ENCODE measurements at regions not wholly inside any gene's neighbourhood (a gene's known extent, or its start where the extent isn't known, plus 50 kb on each side); places are given as distances from the start of the nearest gene placed in this dataset.

DNA sequence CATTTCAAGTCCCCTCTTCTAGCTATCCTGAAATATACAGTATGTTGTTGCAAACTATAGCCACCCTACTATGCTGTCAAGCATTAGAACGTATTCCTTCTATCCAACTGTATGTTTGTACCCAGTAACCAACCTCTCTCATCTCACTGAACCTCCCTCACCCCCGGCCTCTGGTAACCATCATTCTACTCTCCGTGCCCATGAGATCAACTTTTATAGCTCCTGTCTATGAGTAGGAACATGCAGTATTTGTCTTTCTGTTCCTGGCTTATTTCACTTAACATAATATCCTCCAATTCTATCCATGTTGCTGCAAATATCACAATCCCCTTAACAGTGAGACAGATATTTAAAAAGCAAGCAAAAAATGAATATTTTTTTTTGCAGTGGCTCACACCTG is 196.9 kb downstream of the PAX1 start:
- no peak for FAIRE-seq
- DNase-seq (ENCODE audit: insufficient read length, low spot score) = no peak

DNA sequence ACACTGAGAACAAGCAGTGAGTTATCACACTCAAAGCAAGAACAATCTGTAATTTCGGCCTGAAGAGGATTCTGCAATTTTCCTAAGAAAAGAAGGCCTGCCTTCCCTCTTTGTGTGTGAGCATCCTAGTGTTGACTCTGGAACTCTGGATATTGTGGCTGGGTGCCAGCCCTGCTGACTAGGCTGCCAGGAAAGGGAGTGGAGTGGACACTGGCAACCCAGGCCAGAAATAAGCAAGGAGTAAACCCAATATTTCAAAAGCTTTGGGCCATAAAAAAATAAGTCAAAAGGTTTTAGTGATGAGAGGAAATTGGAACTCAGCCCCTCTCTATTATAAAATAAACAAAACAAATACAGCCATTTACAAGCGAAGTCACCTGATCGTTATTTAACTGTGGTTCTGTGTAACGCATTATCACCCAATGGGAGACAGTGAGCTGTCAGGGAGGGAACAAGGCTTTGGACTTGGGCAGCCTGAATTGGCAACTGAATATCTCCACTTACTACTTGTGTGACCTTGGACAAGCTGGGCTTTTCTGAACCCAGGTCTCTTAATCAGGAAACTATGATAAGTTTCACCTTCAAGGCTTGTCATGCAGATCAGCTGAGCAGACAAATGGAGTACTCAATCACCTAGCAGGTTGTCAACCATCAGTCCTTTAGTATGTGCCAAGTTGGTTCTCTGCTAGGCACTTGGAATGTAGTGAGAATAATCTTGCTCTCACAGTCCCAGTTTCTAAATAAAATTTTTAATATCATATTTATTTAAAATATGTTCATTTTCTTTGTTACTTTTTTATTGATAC is 196.2 kb downstream of the PAX1 start:
- no peak for FAIRE-seq
- no peak for DNase-seq (ENCODE audit: insufficient read length, low spot score)

DNA sequence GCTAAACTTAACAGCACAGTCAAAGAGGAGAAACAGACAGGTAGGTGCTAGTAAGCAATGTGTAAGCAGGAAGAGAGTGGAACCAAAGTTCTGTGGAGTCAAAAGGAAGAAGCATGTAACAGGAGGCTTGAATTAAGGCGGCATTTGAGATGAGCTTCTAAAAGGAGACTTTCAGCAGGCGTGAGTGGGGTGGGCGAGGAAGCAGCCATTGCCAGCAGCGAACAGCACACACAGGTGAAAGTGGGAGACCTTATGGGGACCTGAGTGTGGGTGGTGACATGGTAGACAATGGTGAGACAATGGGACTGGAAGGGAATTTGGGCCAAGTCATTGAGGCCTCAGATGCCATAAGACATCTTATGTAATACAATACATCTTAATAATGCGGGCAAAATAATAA is 195.0 kb downstream of the PAX1 start:
- DNase-seq (ENCODE audit: insufficient read length, low spot score) (no peak), FAIRE-seq (no peak)

DNA sequence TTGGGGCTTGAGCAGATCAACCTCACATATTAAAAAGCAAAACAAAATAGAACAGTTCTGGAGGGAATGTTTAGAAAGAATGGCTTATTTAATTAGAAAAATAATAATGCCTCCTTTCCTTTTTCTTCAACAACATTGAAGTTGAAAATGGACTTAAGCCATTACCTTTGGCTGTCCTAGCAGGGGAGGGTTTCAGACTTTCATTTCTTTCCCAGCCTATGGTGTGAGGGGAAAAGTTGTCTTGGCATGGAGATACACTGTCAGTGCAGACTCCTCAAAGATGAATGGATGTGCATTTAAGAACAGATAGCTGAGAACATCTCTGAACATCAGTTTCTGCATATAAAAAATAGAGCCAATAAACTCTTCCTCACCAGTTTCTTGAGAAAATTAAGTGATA is 169.5 kb downstream of the PAX1 start:
- DNase-seq (ENCODE audit: insufficient read length, low spot score) (no peak), FAIRE-seq (no peak)

DNA sequence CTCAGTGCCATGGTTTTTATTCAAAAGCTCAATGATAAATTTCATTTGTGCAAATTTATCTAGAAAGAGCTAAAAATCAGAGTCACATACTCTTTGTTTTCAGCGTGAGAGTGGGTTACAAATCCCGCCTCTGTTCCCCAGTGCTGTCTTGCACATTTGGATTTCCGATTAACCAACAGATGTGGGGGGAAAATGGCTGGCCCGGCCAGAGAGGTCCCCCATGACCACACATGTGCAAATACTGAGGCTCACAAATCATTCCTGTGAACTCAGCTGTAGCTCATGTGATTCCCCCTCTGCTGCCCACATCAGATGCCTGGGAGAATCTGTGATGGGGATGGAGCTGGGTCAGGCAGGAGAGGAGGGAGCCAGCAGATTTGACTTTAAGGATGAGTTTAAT is 168.7 kb downstream of the PAX1 start:
- DNase-seq (ENCODE audit: insufficient read length, low spot score) (no peak), FAIRE-seq (no peak)

DNA sequence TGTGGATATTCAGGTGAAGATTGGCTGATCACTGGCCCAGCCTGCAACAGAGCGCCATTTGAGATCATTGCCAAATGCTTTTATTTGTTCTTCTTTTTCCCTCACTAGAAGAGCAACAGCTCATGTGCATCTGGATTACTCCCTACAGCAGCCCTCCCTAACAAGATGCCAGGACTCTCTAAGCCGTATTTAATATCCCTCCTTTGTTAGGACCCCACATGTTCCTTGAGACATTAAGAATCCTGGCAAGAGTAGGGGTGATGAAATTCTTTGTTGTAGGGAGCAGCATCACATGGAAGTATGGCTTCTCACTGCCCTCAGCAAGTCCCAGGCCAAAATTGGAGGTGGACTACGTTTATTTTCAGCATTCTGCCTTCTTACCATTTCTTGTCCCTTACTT is 167.8 kb downstream of the PAX1 start:
- DNase-seq (ENCODE audit: insufficient read length, low spot score) = no peak
- FAIRE-seq = no peak

DNA sequence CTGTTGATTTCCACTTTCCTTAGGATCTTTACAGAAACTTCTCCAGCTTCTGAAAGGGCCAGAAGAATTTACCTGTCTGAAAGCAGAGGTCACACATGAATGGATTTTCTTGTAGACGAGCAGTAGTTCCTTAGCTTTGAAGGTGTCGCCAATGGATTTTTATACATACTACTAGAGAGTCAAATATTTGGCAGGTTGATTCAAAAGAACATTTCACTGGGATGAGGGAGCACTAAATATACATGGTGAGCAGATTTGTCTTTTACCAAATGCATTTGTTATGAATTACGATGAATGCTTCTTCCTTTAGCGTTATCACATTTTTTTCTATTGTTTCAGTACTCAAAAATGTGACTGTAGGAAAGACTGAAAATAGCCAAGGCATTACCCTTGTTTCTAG is 162.3 kb downstream of the PAX1 start:
- FAIRE-seq (no peak), DNase-seq (ENCODE audit: insufficient read length, low spot score) (no peak)

DNA sequence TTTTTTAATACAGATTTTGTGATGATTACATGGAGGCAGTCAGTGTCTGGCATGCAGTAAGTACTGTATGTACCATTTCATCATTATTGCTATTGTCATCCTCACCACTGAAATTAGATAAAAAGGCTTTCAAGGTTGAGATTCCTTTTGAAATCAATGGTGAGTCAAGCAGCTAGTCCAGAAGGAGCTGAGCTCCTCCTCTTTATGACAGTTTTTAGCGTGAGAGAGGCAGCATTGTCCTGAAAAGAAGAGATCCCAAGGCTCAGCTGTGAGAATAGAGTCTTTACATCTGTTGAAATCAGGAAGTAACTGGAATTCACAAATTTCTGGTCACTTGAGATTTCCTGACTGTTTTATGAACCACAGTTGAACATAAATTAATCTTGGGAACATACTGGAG is 161.9 kb downstream of the PAX1 start:
- no peak for FAIRE-seq

DNA sequence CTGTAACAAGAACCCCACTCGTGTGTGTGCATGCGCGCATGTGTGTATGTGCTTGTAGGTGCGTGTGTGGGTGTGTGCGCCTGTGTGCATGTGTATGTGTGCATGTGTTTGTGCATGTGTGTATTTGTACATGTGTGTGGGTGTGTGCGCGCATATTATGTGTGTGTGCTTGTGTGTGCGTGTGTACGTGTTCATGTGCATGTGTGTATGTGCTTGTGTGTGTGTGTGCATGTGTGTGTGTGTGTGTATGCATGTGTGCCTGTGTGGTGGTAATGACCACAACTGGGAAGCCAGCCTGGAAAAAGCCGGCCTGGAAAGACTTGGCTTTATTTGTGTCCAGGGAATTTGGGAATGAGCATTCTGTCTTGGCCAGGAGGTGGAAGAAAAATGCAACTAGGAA is 157.5 kb downstream of the PAX1 start:
- FAIRE-seq = no peak
- no peak for DNase-seq (ENCODE audit: insufficient read length, low spot score)

More for the DNA sequence above, 161.9 kb downstream of the PAX1 start:
- no peak for DNase-seq (ENCODE audit: insufficient read length, low spot score)

DNA sequence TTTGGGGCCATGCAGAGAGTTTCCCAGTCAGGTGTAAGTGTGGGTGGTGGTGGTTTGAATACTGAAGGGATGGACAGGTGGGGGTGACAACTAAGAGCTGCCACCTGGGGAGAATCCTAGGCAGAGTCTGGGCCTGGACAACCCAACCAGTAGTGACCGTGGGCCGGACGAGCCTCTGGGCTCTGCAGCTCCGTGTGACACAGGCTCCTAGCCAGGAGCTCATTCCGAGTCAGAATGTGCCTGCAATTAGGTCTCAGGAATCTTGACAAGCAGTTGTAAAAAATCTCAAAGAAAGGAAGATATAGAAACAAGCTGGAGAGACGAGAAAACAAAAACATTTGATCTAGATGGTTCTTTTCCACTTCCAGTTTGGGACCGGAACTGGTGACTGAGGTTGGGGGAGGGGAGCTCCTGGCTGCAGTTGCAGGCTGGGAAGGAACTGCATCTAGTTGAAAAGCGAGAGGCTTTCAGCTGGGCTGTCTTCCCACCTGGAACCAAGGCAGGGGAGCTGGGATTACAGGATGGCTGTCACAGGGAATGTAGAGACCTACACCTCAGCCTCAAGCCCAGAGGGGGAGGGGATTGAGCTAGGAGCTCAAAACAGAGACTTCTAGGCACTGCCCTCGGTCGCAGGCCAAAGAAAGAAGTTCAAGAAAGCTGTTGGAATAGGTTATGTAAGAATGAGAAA is 156.9 kb downstream of the PAX1 start:
- no peak for FAIRE-seq
- no peak for DNase-seq (ENCODE audit: insufficient read length, low spot score)

DNA sequence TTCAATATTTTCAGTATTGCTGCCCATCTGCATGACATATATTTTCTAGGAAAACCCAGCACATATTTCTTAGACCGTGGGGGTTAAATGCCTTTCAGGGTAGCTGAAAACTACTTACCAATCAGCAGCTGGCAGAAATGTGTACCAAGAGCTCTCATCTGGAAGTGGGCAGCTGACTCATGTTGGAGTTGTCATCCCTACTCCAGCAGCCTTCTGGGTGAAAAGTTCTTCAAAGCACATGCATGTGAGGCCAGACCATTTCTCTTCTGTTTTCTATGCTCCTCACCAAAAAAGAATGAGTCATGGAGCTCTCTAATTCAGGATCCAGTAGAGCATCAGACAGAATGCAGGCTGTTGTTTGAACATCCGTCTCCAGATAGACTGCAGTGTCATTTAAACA is 135.5 kb downstream of the PAX1 start:
- FAIRE-seq (no peak), DNase-seq (ENCODE audit: insufficient read length, low spot score) (no peak)

DNA sequence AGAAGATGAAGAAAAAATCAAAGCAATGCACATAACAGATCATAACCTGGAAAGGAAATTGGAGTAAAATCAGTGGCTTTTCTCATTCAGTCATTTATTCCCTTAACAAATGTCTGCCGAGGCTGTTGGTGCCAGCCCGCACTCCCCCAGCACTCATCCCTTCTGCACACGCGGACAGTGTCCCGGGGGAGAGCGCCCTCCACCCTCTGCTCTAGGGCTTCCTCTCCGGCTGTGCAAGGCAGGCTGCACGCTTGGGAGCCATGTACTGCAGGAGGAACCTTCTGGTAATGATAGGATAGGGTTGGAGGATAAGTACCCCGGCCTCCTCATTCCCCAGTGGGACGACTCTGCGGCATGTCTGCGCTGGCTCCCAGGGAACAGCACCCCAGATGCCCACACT is 134.5 kb downstream of the PAX1 start:
- FAIRE-seq (no peak), DNase-seq (ENCODE audit: insufficient read length, low spot score) (no peak)

DNA sequence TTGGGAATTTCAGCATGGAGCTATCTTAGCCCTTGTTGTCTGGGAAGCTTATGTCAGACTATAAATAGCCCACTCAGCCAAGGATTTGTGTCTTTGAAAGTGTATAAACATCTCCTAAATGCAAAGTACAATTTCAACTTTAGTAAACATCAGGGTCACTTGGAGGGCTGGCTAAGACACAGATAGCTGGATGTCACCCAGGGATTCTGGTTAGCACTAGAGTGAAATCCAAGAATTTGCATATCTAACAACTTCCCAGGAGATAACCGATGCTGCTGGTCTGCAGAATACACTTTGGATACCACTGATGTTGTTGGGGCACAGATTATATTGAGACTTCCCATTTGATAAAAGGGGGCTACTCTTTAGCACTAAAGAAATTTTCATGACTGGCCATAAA is 130.9 kb downstream of the PAX1 start:
- DNase-seq (ENCODE audit: insufficient read length, low spot score) (no peak), FAIRE-seq (no peak)

DNA sequence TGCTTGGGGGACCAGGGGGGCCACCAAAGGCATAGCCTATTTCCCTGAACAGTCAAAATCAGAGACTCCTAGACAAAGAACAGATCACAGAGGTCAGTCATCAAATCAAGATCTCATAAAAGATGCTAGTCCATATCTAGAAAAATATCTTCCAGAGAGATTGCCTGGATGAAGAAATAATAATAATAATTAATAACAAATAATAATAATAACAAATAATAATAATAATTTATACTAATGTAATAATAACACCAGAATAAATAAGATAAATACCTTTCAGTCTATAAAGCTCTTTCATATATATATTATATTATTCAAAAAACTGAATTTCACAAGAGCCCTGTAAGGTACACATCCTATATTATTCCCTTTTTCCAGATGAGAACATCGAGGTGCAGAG is 129.6 kb downstream of the PAX1 start:
- FAIRE-seq = no peak

DNA sequence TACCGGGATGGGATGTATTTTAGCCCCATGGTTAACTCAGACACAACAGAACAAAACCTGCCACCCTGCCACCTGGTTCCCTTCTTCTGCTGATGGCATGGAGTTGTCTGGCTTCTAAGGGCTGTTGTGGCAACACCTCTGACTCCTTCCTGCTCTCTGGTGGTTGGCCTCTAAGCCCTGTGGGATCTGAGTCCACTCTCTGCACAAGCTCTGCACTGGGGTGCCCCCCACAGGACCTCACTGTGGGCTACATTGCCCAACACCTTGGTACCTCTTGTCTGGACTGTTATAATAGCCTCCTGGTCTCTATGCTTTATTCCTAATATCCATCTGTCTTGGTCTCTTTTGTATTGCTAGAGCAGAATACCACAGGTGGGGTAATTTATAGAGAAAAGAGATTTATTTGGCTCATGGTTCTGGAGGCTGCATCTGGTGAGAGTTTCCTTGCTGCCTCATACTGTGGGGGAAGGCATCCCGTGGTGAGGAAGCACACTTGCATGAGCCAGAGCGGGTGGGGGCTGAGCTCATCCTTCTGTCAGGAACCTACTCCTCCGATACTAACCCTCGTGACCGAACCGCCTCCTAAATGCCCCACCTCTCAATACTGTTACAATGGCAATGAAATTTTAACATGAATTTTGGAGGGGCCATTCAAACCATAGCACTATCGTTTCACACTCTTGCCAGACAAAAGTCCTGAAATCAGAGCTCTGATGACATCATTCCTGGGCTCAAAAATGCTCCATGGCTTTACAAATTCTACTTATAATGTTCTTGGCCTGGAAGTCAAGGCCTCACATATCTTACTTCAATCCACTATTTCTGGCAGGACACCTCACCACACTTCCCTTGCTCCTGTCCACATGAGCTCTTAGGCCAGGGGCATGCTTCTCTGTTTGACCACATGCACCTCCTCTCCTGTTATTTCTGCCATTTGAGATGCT is 127.2 kb downstream of the PAX1 start:
- no peak for FAIRE-seq
- DNase-seq (ENCODE audit: insufficient read length, low spot score) = no peak

More for the DNA sequence above, 129.6 kb downstream of the PAX1 start:
- DNase-seq (ENCODE audit: insufficient read length, low spot score) = no peak

DNA sequence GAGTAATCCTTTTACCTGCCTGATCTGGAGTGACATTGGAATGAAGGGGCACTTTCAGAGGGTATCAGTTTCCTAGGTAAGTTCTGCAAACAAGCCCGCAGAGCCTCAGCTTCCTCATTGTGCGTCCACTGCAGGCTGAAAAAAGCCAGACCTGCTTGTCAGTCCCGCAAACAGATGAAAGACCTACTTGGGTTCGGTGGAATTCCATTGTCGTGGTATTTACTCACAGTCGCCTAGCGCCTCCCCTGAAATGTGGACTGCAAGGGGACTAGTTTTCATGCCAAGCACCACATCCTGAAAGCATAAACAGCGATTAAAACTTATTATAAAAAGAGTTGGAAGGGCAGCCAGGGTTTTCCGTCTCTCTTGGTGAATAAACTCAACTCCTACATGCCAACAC is 121.5 kb downstream of the PAX1 start:
- FAIRE-seq (no peak), DNase-seq (ENCODE audit: insufficient read length, low spot score) (no peak)

DNA sequence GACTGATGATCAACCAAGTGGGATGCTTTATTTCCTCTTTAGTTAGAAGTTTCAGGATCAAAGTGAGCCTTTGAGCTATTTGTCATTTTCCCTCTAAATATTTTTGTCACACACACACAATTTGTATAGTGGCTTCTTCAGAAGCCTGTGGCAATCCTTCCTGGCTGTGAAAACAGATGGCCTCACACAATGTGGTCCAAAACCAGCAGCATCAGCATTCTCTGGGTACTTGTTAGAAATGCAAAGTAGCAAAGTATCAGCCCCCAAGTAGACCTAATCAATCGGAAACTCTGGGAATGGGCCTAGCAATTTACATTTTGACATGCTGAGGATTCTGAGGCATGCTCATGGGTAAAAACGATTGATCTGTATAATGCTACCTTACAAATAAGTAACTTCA is 115.9 kb downstream of the PAX1 start:
- FAIRE-seq (no peak), DNase-seq (ENCODE audit: insufficient read length, low spot score) (no peak)

DNA sequence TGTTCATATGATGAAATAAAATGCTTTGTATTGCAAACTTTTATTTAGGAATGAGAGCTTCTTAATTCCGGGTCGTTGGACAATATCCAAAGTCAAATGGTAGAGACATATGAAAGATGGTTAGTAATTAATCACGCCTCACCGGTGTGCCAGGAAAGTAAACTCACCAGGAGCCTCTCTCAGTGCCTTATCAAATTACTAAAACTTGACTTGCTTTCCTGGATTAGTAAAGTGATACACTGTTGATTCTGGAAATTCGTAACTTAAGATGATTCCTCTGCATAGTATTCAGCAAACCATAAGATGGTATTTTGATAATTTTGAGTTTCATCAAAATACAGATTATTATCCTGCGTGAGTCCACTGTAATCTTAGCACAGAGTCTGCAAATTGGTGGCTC is 115.2 kb downstream of the PAX1 start:
- DNase-seq (ENCODE audit: insufficient read length, low spot score) (no peak), FAIRE-seq (no peak)

DNA sequence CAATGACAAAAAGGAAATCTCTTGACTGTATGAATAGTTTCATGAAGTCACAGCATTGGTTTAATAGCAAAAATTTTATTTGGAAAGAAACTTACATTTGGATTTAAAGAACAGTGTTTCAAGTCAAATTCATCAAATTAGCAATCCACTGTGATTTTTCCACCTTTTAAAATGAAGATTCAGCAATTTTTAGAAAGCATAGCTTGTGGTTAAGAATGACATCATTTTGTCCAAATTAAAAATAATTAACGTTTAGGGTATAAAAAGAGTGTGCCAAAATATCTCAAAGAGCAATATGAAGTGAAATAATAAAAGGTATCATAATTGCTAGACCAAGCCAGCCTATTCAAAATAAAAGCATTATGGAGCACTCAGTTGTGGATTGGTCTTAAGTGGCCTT is 114.6 kb downstream of the PAX1 start:
- FAIRE-seq = no peak
- no peak for DNase-seq (ENCODE audit: insufficient read length, low spot score)

DNA sequence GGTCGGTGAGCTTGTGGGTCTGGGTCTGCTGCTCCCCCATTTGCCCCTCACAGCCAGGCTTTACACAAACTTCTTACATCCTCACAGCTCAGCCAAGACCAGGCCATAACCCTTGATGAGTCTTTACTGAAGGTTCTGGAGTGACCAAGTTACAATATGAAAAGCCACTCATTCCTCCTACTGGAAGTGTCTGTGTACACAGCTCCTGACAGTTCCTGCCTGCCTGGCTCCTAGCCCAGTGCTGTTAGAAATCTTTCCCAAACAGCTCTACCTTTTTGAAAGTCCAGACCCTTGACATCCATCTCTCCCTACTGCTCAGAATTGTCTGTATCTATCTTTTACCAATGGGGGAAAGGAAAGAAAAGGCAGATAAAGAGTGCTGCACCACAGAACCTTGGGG is 106.9 kb downstream of the PAX1 start:
- no peak for DNase-seq (ENCODE audit: insufficient read length, low spot score)
- FAIRE-seq = no peak

DNA sequence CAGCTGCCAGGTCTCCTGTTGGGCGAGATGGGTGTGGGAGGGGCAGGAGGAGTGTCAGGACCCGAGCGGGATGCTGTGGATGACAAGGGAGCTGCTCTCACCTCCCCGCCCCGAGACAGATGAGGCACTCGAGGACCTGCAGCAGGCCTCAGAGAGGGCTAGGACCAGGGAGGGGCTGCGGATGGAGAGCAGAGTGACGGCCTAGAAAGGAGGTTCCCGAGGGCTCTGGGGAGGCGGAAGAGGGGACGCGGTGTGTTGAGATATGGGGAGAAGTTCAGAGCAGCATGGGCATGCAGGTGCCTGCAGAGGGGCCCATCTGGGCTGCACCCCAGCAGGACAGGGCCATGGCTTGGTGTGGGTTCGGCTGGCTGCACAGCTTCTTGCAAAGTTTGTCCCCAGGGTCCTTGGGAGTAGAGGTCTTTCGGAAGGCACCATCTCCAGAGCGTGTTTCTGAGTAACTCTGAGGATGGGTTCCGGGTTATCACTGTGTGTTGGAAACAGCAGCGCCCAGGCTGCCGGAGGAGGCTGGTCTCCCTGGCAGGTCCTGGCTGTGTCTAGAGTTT is 104.6 kb downstream of the PAX1 start:
- DNase-seq (ENCODE audit: insufficient read length, low spot score) = no peak
- no peak for FAIRE-seq

Measured in GM19239 (cell line).